Activated B cell treated with CpG ODN at 0.5 μM for 24 hours (primary cell): ENCODE measurements at regions not wholly inside any gene's neighbourhood (a gene's known extent, or its start where the extent isn't known, plus 50 kb on each side); places are given as distances from the start of the nearest gene placed in this dataset.

Experiments
- ATAC-seq: fragments of 200-7000 bp; cut with Tn5 transposase; one replicate; pipeline ENCODE4 v1.10.0; 2021; ENCODE audit warnings: low read depth, mild to moderate bottlenecking, moderate library complexity
- CTCF ChIA-PET: fragments of 350-600 bp; sonication (Branson Sonifier 250); formaldehyde crosslinking; loops from one replicate; lab custom pipeline; 2021; ENCODE audit warnings: antibody characterized with exemption; lab: Charles Lee
- POLR2A ChIA-PET: fragments of 350-600 bp; sonication (Branson Sonifier 250); formaldehyde crosslinking; loops from one replicate; lab custom pipeline; 2021; ENCODE audit warnings: antibody characterized with exemption; lab: Charles Lee
- DNase-seq: peaks from one replicate; pipeline ENCODE4 v3.0.0; 2022
- H3K27ac Mint-ChIP-seq: one replicate; pipeline ENCODE4 v1.8.0; 2020; ENCODE audit warnings: mixed read lengths
- H3K27me3 Mint-ChIP-seq: one replicate; pipeline ENCODE4 v1.8.0; 2021; ENCODE audit warnings: mixed read lengths
- H3K36me3 Mint-ChIP-seq: one replicate; pipeline ENCODE4 v1.8.0; 2021; ENCODE audit warnings: low read depth, mixed read lengths
- H3K4me1 Mint-ChIP-seq: one replicate; pipeline ENCODE4 v1.8.0; 2021; ENCODE audit warnings: mixed read lengths
- H3K4me3 Mint-ChIP-seq: one replicate; pipeline ENCODE4 v1.8.0; 2020; ENCODE audit warnings: mild to moderate bottlenecking, mixed read lengths
- H3K9me3 Mint-ChIP-seq: one replicate; pipeline ENCODE4 v1.8.0; 2020; ENCODE audit warnings: mixed read lengths
- CTCF ChIP-seq: fragments of 200-600 bp; IDR thresholded peaks from one replicate; pipeline ENCODE4 v1.8.0; 2022; ENCODE audit warnings: antibody characterized with exemption, mild to moderate bottlenecking
- intact Hi-C: fragments of 100-400 bp; cut with micrococcal nuclease; formaldehyde crosslinking; loops from one replicate; pipeline ENCODE4 v1.15.1; 2024

GRCh38 chr4:29128810-29129209 is 1591.4 kb upstream of the PCDH7 start:
- Mint-ChIP-seq H3K4me3 (no peak overlapping the region), H3K4me1 (no peaks in the 10 kb centered on the region), H3K9me3 (no peaks in the 10 kb centered on the region), H3K36me3 (no peaks in the 10 kb centered on the region), H3K27me3 (no peaks in the 10 kb centered on the region), H3K27ac (no peak overlapping the region)
- no peak for DNase-seq
- intact Hi-C loops = no loop called here
- no peak for TF ChIP-seq CTCF
- ChIA-PET POLR2A (no interaction called here), CTCF (no interaction called here)
- ATAC-seq = no peak

GRCh38 chr4:29131304-29131703 is 1588.9 kb upstream of the PCDH7 start:
- Mint-ChIP-seq H3K27ac (no peak overlapping the region), H3K4me3 (no peak overlapping the region), H3K36me3 (no peaks in the 10 kb centered on the region), H3K4me1 (no peaks in the 10 kb centered on the region), H3K9me3 (no peaks in the 10 kb centered on the region), H3K27me3 (no peaks in the 10 kb centered on the region)
- POLR2A ChIA-PET = no interaction called here
- CTCF ChIA-PET = no interaction called here
- DNase-seq (no peak), ATAC-seq (no peak)
- no peak for TF ChIP-seq CTCF
- intact Hi-C loops = no loop called here

GRCh38 chr4:29142708-29143107 is 1577.5 kb upstream of the PCDH7 start:
- no peaks in the 10 kb centered on the region for H3K4me1 Mint-ChIP-seq
- CTCF ChIA-PET = no interaction called here
- intact Hi-C loops = no loop called here

GRCh38 chr4:29151584-29151983 is 1568.6 kb upstream of the PCDH7 start:
- H3K9me3 Mint-ChIP-seq = peaks cover 2% of the 10 kb centered on the region
- ChIA-PET CTCF (no interaction called here), POLR2A (no interaction called here)
- ATAC-seq (no peak), DNase-seq (no peak)
- intact Hi-C loops = no loop called here
- no peak overlapping the region for H3K27ac Mint-ChIP-seq
- no peaks in the 10 kb centered on the region for H3K4me1 Mint-ChIP-seq
- no peak for TF ChIP-seq CTCF
- no peaks in the 10 kb centered on the region for H3K27me3 Mint-ChIP-seq
- no peak overlapping the region for H3K4me3 Mint-ChIP-seq
- H3K36me3 Mint-ChIP-seq = no peaks in the 10 kb centered on the region

More at GRCh38 chr4:29142708-29143107, 1577.5 kb upstream of the PCDH7 start:
- Mint-ChIP-seq H3K4me3 (no peak overlapping the region), H3K27me3 (no peaks in the 10 kb centered on the region), H3K36me3 (no peaks in the 10 kb centered on the region), H3K27ac (no peak overlapping the region), H3K9me3 (peaks cover 4% of the 10 kb centered on the region)
- ATAC-seq (no peak), DNase-seq (no peak)
- POLR2A ChIA-PET = no interaction called here
- no peak for TF ChIP-seq CTCF

GRCh38 chr4:29153642-29154041 is 1566.5 kb upstream of the PCDH7 start:
- no peaks in the 10 kb centered on the region for H3K36me3 Mint-ChIP-seq
- H3K4me3 Mint-ChIP-seq = no peak overlapping the region
- TF ChIP-seq CTCF = no peak
- POLR2A ChIA-PET = no interaction called here
- no peaks in the 10 kb centered on the region for H3K4me1 Mint-ChIP-seq
- H3K27me3 Mint-ChIP-seq = no peaks in the 10 kb centered on the region
- CTCF ChIA-PET = no interaction called here
- peaks cover 6% of the 10 kb centered on the region for H3K9me3 Mint-ChIP-seq
- no peak for DNase-seq
- ATAC-seq = no peak
- intact Hi-C loops = no loop called here
- no peak overlapping the region for H3K27ac Mint-ChIP-seq
